HEK293T (cell line): ENCODE measurements at regions not wholly inside any gene's neighbourhood (a gene's known extent, or its start where the extent isn't known, plus 50 kb on each side); places are given as distances from the start of the nearest gene placed in this dataset.

Experiments used
- ARNT ChIP-seq: fragments of 450-650 bp; IDR thresholded peaks from 2 replicates; pipeline ENCODE4 v1.6.1; 2017; ENCODE audit warnings: mild to moderate bottlenecking
- BHLHE40 ChIP-seq: fragments of 450-650 bp; IDR thresholded peaks from 2 replicates; pipeline ENCODE4 v1.6.1; 2016; ENCODE audit warnings: mild to moderate bottlenecking, moderate library complexity, borderline replicate concordance
- CTBP1 ChIP-seq: fragments of 450-650 bp; IDR thresholded peaks from 2 replicates; pipeline ENCODE4 v1.6.1; 2016; ENCODE audit warnings: borderline replicate concordance
- ELF4 ChIP-seq: fragments of 450-650 bp; IDR thresholded peaks from 2 replicates; pipeline ENCODE4 v1.6.1; 2017; ENCODE audit warnings: antibody characterized with exemption
- FOXA1 ChIP-seq: fragments of 450-650 bp; IDR thresholded peaks from 2 replicates; pipeline ENCODE4 v1.6.1; 2016; ENCODE audit warnings: mild to moderate bottlenecking
- FOXK2 ChIP-seq: fragments of 450-650 bp; IDR thresholded peaks from 2 replicates; pipeline ENCODE4 v1.6.1; 2016; ENCODE audit warnings: mild to moderate bottlenecking
- FOXM1 ChIP-seq: fragments of 450-650 bp; IDR thresholded peaks from 2 replicates; pipeline ENCODE4 v1.6.1; 2017; ENCODE audit warnings: mild to moderate bottlenecking, borderline replicate concordance
- HDGF ChIP-seq: fragments of 450-650 bp; IDR thresholded peaks from 2 replicates; pipeline ENCODE4 v1.6.1; 2017; ENCODE audit warnings: antibody characterized with exemption, borderline replicate concordance
- L3MBTL2 ChIP-seq: fragments of 450-650 bp; conservative IDR thresholded peaks from 2 replicates; pipeline ENCODE4 v1.6.1; 2016; ENCODE audit warnings: mild to moderate bottlenecking
- SP1 ChIP-seq: fragments of 450-650 bp; IDR thresholded peaks from 2 replicates; pipeline ENCODE4 v1.6.1; 2017
- SUZ12 ChIP-seq: fragments of 450-650 bp; IDR thresholded peaks from 2 replicates; pipeline ENCODE4 v1.6.1; 2016; ENCODE audit warnings: mild to moderate bottlenecking
- ZNF384 ChIP-seq: fragments of 450-650 bp; IDR thresholded peaks from 2 replicates; pipeline ENCODE4 v1.6.1; 2016
- TF ChIP-seq, protein P1 (sequence below): fragments of 450-650 bp; IDR thresholded peaks from 2 replicates; pipeline ENCODE4 v1.6.1; 2016

DNA sequence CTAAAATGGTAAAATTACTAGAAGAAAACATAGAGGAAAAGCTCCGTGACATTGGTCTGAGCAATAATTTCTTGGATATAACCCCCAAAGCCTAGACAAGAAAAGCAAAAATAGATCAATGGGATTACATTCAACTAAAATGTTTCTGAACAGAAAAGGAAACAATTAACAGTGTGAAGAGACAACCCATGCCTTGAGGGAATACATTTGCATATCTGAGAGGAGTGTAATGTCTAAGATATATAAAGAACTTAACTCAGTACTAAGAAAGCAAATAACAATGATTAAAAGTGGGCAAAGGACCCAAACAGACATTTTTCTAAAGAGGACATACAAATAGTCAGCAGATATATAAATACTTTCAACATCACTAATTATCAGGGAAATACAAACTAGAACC is 206.2 kb downstream of the VAPA start:
- no peak for TF ChIP-seq ZNF384
- TF ChIP-seq BHLHE40, result no peak
- TF ChIP-seq ARNT, result no peak
- no peak for TF ChIP-seq SP1
- TF ChIP-seq FOXM1, result no peak
- no peak for TF ChIP-seq HDGF
- no peak for TF ChIP-seq CTBP1
- no peak for TF ChIP-seq L3MBTL2
- no peak for TF ChIP-seq FOXK2
- no peak for TF ChIP-seq SUZ12
- TF ChIP-seq FOXA1, result no peak
- TF ChIP-seq, protein P1, sequence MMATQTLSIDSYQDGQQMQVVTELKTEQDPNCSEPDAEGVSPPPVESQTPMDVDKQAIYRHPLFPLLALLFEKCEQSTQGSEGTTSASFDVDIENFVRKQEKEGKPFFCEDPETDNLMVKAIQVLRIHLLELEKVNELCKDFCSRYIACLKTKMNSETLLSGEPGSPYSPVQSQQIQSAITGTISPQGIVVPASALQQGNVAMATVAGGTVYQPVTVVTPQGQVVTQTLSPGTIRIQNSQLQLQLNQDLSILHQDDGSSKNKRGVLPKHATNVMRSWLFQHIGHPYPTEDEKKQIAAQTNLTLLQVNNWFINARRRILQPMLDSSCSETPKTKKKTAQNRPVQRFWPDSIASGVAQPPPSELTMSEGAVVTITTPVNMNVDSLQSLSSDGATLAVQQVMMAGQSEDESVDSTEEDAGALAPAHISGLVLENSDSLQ, result no peak
- TF ChIP-seq ELF4, result no peak
